Gastrocnemius medialis (tissue), 4 donors: ENCODE measurements at regions not wholly inside any gene's neighbourhood (a gene's known extent, or its start where the extent isn't known, plus 50 kb on each side); places are given as distances from the start of the nearest gene placed in this dataset.

Source experiments
- POLR2A ChIP-seq, 2 donors: fragments of 450-650 bp; IDR thresholded peaks; one replicate each; pipeline ENCODE4 v1.6.1; 2017; ENCODE audit warnings: antibody characterized with exemption in 2 of 2, mild to moderate bottlenecking in 2 of 2, moderate library complexity in 2 of 2
- TF ChIP-seq, protein P1 (sequence below), 5 experiments: fragments of 450-650 bp in 3 of 5; fragments of 200-600 bp in 2 of 5; sonication (generic) in 2 of 5; IDR thresholded peaks in 4 of 5; conservative IDR thresholded peaks in 1 of 5; 1 replicate in 4 of 5; 2 replicates in 1 of 5; pipeline ENCODE4 v1.5.1; 2016 to 2019; ENCODE audit warnings: antibody characterized with exemption in 5 of 5, mild to moderate bottlenecking in 3 of 5, moderate library complexity in 3 of 5

- TF ChIP-seq, protein P1, sequence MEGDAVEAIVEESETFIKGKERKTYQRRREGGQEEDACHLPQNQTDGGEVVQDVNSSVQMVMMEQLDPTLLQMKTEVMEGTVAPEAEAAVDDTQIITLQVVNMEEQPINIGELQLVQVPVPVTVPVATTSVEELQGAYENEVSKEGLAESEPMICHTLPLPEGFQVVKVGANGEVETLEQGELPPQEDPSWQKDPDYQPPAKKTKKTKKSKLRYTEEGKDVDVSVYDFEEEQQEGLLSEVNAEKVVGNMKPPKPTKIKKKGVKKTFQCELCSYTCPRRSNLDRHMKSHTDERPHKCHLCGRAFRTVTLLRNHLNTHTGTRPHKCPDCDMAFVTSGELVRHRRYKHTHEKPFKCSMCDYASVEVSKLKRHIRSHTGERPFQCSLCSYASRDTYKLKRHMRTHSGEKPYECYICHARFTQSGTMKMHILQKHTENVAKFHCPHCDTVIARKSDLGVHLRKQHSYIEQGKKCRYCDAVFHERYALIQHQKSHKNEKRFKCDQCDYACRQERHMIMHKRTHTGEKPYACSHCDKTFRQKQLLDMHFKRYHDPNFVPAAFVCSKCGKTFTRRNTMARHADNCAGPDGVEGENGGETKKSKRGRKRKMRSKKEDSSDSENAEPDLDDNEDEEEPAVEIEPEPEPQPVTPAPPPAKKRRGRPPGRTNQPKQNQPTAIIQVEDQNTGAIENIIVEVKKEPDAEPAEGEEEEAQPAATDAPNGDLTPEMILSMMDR (IDR thresholded peaks at IDR 0.05 in 4 of 5, conservative IDR thresholded peaks at IDR 0.05 in 1 of 5): no peak
- no peak for TF ChIP-seq POLR2A (IDR thresholded peaks at IDR 0.05)
Measured at GRCh38 chr2:19841918-19842693, 59.7 kb downstream of the TTC32 start.
